ENCODE measurements at regions not wholly inside any gene's neighbourhood (a gene's known extent, or its start where the extent isn't known, plus 50 kb on each side); places are given as distances from the start of the nearest gene placed in this dataset.

- TF ChIP-seq, protein P1, sequence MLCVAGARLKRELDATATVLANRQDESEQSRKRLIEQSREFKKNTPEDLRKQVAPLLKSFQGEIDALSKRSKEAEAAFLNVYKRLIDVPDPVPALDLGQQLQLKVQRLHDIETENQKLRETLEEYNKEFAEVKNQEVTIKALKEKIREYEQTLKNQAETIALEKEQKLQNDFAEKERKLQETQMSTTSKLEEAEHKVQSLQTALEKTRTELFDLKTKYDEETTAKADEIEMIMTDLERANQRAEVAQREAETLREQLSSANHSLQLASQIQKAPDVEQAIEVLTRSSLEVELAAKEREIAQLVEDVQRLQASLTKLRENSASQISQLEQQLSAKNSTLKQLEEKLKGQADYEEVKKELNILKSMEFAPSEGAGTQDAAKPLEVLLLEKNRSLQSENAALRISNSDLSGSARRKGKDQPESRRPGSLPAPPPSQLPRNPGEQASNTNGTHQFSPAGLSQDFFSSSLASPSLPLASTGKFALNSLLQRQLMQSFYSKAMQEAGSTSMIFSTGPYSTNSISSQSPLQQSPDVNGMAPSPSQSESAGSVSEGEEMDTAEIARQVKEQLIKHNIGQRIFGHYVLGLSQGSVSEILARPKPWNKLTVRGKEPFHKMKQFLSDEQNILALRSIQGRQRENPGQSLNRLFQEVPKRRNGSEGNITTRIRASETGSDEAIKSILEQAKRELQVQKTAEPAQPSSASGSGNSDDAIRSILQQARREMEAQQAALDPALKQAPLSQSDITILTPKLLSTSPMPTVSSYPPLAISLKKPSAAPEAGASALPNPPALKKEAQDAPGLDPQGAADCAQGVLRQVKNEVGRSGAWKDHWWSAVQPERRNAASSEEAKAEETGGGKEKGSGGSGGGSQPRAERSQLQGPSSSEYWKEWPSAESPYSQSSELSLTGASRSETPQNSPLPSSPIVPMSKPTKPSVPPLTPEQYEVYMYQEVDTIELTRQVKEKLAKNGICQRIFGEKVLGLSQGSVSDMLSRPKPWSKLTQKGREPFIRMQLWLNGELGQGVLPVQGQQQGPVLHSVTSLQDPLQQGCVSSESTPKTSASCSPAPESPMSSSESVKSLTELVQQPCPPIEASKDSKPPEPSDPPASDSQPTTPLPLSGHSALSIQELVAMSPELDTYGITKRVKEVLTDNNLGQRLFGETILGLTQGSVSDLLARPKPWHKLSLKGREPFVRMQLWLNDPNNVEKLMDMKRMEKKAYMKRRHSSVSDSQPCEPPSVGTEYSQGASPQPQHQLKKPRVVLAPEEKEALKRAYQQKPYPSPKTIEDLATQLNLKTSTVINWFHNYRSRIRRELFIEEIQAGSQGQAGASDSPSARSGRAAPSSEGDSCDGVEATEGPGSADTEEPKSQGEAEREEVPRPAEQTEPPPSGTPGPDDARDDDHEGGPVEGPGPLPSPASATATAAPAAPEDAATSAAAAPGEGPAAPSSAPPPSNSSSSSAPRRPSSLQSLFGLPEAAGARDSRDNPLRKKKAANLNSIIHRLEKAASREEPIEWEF (IDR thresholded peaks at IDR 0.05; ENCODE audit: insufficient replicate concordance, low read depth, low read length) = no peak
Measured at GRCh38 chr6:11449408-11449807, 88.1 kb upstream of the TMEM170B start (continued).

- no peak for DNase-seq (ENCODE audit: low read depth, low spot score)
- RAD21 ChIA-PET (ENCODE audit: unreplicated experiment) = interaction anchor here (1.2 to 1.6 kb wide), 4 partner anchors 11 to 74 kb away, joined by 3 to 7 read pairs (median 4); no protein-coding TSS in a partner anchor
- POLR2A ChIA-PET = interaction anchor here (1.4 kb wide), 1 partner anchor 13 kb away, joined by 3 read pairs; no protein-coding TSS in a partner anchor
- Histone ChIP-seq H2AFZ (ENCODE audit: control insufficient read depth, low read depth, low read length) (no peak overlapping the region), H3K4me1 (ENCODE audit: control insufficient read depth, insufficient read depth, low read length) (peaks cover 3% of the 10 kb centered on the region; the same call in 1 of the 2 replicates), H3K9me3 (replicated peaks; ENCODE audit: control insufficient read depth, insufficient read depth, low read length) (peaks cover 7% of the 10 kb centered on the region), H3K36me3 (ENCODE audit: control insufficient read depth in 2 of 2, insufficient read depth in 2 of 2, low read length in 1 of 2) (no peaks in the 10 kb centered on the region), H4K20me1 (ENCODE audit: control insufficient read depth, insufficient read depth) (no peaks in the 10 kb centered on the region), H3K9ac (ENCODE audit: control insufficient read depth, insufficient read depth, low read length) (no peak overlapping the region), H3K4me3 (no peak overlapping the region), H3K79me2 (ENCODE audit: control insufficient read depth, insufficient read depth, low read length) (no peaks in the 10 kb centered on the region), H3K27ac (ENCODE audit: control insufficient read depth, insufficient read depth) (no peak overlapping the region), H3K27me3 (replicated peaks in 1 of 2; ENCODE audit: control insufficient read depth in 2 of 2, insufficient read depth in 2 of 2, low read length in 1 of 2) (no peaks in the 10 kb centered on the region), H3K4me2 (ENCODE audit: control insufficient read depth, insufficient read depth) (no peak overlapping the region)
- BruUV-seq (replicated peaks) = no TSS peak
- SMC1A ChIA-PET (ENCODE audit: uncharacterized antibody, unreplicated experiment) = interaction anchor here (0.7 to 4.6 kb wide), 11 partner anchors 11 to 276 kb away, joined by 3 to 26 read pairs (median 6); no protein-coding TSS in a partner anchor
- in situ Hi-C loops (cut with MboI) (no loop called here), intact Hi-C loops (cut with micrococcal nuclease; ENCODE audit: unreplicated experiment) (no loop called here)
- FAIRE-seq = no peak
- no peak for TF ChIP-seq BMI1 (IDR thresholded peaks at IDR 0.05; ENCODE audit: borderline replicate concordance)
- no peak for TF ChIP-seq MEF2B (IDR thresholded peaks at IDR 0.05; ENCODE audit: partially characterized antibody, poor library complexity, severe bottlenecking)
- no peak for TF ChIP-seq ZNF207 (IDR thresholded peaks at IDR 0.05; ENCODE audit: borderline replicate concordance)
- no peak for TF ChIP-seq USF2 (IDR thresholded peaks at IDR 0.05; ENCODE audit: borderline replicate concordance, low read depth, low read length)
- TF ChIP-seq MEF2A (IDR thresholded peaks at IDR 0.05; ENCODE audit: insufficient read depth, low read depth, low read length) = no peak
- TF ChIP-seq E2F8 (IDR thresholded peaks at IDR 0.05; ENCODE audit: low read depth, partially characterized antibody) = no peak
- TF ChIP-seq SP1 (IDR thresholded peaks at IDR 0.05; ENCODE audit: low read depth, low read length) = no peak
- no peak for ATAC-seq
- CTCF ChIA-PET = interaction anchor here (1.3 kb wide), 1 partner anchor 9 kb away, joined by 5 read pairs; no protein-coding TSS in a partner anchor
Measured at GRCh38 chr6:11448038-11448437, 89.5 kb upstream of the TMEM170B start.

Data from GM12878 (cell line).